NOMO-1 (cell line): ENCODE measurements at regions not wholly inside any gene's neighbourhood (a gene's known extent, or its start where the extent isn't known, plus 50 kb on each side); places are given as distances from the start of the nearest gene placed in this dataset.
A peak's percentile ranks its signal among the peaks of the same experiment; 100 is the strongest.
"Not testable (repeated sequence)": the region's sequence is repeated elsewhere in the genome, so short reads cannot be mapped to it uniquely, and the experiment has no call there.

Experiments used
- DNase-seq, 2 experiments: peaks; one replicate each; lab custom pipeline; 2025; ENCODE audit not compliant: unreplicated experiment in 2 of 2; lab: John Stamatoyannopoulos, UW

DNA sequence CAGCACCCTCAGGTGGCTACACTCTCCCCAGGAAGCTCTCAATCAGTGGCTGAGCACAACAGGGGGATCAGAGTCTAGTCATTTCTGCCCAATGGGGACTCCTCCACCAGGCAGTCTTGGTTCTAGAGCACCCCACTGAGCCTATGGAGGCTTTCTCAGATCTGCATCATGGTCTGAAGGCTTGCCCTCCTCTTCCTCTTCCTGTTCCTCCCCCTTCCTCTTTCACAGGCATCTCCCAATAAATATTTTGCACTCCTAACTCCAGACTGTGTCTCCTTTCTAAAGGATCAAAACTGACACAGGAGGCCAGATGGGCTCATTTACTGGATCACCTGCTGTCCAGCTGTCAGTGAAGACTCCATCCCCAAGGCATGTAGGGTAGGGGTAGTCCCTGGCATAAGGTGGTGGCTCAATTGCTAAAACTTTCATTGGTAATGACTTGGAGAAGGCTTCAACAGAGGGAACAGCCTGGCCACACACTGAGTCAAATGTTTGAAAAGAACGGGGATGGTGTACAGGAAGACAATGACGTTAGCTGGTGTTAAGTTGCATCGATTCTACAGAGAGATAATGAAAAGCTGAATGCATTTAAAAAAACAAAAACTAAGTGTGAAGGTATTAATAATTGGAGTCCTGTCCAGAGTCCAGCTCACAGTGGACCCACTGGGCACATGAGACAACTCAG, 84.2 kb upstream of the SLC2A1 start:
- DNase-seq = peak in 1 of 2 experiments; percentile 2

DNA sequence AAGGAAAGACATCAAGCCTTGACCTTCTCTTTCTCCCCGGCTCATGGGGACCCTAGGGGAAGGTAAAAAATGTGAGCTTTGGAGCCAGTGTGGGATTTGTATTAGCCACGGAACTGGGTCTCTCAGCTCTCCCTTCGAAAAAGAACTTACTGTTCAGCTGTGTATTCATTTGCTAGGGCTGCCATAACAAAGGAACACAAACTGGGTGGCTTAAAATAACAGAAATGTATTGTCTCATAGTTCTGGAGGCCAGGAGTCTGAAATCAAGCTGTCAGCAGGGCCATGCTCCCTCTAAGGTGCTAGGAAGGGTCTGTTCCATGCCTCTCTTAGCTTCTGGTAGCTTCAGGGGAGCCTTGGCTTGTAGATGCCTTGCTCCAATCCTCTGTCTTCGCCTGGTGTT, 83.5 kb upstream of the SLC2A1 start:
- no peak for DNase-seq

DNA sequence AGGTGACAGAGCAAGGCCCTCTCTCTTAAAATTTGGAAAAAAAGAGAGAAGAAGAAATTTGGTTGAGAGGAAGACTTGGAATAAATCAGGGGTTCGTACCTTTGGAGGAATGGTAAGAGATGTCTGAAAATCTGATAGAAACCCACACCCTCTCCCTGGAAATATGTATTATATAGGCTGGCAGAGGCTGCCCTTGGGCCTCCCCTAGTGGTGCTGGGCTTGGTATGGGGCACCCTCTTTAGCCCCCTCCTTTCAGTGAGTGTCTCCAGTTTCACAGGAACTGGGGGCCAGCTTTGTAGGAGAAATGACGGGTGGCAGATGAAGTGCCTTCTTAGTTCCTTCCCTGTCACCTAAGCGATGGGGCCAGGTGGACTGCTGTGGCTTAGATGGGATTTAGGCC, 82.9 kb upstream of the SLC2A1 start:
- no peak for DNase-seq

DNA sequence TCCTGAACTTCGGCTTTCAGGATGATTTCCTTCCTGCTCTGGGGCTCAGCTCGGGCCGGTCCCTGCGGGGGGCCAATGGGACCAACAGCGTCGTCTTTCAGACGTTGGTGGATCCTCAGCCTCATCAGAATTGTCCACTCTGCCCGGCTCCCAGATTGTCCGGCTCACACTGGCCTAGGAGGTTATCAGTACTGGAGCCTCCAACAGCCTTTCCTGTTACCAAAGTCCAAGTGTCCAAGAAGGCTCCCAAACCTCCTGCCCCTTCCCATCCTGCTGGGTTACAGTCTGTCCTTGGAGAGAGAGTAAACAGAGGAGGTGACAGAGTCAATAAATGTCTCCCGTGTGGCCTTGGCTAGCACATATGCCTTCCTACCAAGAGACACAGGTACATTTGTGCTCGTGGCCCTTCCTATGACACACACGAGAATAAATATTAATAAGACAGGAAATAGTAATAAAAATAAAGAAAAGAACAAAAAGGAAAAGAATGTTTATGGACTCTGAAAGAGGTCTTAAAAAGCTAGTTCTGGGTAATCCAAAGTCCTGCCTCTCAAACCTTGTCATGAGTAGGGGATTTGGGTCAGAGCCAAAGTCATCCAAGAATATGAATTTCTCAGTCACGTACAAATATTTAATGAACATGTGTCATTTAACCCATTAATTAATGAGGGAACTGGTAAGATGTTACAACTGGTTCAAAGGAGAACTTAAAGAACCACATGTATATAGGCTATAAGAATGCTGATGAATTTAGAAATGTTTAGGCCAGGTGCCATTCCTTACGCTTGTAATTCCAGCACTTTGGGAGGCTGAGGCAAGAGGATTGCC, 80.8 kb upstream of the SLC2A1 start:
- DNase-seq = no peak

DNA sequence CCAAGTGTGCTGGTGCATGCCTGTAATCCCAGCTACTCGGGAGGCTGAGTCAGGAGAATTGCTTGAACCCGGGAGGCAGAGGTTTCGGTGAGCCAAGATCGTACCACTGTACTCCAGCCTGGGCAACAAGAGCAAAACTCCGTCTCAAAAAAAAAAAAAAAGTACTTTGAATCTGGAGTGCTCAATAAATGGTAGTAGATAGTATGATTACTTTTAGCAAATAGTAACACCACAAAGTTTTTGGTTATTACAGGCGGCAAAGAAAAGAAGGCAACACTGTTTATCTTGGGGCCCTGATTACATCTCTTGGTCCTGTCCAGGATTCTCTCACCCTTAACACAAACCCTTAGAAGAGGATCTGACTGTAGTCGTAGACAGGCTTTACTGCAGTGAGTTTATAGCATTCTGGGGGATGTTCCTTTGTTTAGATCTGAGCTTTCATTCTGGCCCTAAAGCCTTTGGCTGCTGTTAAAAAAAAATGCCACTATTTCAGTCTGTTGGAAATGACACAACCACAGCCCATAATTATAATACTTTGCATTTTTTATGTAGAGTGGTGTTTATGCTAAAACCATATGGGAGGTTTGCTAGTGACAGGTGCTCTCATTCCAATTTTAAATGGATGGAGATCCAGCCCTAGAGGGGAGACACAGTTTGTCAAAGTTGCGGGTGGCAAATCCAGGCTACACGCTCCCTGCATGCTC, 79.7 kb upstream of the SLC2A1 start:
- DNase-seq = no peak

DNA sequence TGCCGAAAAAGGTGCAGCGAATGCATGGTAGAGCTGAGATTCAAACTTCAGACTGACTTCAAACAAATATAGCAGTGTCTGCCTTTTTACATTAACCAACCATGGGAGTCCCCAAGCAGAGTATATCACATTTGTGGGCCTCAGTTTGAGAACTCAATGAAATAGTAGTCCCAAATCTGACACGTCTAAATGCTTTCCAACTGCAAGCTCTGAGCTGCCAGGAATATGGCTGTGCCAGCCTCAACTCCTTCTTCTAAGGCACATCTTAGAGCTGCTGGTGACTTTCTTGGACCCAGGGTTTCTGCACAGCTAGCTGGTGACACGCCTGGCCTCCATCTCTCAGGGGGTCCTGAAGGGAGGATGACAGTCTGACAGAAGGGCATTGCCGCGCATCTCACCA, 78.8 kb upstream of the SLC2A1 start:
- no peak for DNase-seq

DNA sequence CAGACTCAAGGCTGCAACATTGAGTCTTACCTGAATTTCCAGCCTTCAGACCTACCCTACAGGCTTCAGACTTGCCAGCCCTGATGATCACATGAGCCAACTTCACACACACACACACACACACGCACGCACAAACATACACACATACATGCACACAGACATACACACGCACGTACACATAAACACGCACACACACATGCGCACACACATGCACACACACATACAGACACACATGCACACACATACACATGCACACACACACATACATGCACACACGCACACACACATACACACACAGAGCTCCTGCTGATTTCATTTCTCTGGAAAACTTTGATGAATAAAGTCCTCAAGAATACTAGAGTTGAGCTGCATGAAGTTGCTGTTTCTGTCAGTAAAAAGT, 78.3 kb upstream of the SLC2A1 start:
- no peak for DNase-seq

DNA sequence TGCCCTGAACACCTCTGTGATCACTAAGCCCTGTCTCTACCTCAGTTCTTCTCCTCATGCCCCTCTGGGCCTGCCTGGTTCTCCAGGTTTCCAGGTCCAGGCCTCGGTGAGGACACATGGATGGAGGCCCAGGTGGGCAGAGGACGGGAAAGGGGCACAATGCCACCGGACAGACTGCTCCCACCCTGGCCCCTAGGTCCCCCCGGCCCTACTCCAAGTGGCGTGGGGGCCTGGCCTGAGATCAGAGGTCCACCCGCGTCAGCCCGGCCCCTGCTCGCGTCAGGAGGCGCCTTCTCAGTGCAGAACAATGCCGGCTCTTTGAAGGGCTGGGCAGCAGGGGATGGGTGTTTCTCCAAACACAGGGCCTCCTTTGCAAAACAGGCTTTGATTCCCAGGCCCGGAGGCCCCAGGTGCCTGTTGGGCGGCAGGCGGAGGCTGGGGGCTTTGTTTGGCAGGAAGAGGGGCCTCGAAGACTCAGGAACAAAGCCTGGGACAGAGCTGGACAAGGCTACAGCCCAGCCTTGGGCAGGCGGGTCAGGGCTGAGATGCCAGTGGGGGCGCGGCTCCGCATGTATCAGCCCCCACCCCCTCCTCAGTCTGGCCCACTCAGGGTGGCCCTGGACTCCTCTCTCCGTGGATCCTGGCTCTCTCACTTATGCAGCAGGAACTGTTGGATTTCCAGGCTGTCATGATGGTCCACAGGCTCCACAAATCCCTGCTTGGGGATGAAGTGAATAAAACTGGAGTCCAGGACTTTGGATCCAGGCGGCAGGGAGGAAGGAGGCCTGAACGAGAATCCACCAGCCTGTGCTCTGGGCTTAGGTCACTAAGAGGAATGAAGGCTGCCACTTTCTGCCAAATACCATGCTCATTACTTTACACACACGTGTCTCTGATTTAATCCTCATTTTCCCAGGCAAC, 77.4 kb upstream of the SLC2A1 start:
- no peak for DNase-seq

DNA sequence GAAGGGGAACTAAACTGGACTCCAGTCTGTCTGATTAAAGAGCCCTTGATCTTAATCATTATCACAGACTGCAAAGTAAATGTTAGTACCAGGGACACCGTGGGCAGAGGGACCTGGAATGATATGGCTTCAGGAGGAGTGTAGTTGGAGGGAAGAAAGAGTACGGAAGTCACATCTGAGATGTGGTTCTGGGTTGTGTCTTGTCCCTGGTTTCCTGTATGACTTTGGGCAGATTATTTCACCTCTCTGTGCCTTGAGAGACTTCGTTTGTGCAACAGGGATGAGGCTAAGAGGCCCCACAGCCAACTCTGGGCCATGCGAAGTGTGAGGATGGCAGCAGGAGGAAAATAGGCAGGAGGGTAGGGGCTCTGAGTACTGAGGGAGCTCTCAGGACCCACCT, 76.1 kb upstream of the SLC2A1 start:
- DNase-seq = no peak

DNA sequence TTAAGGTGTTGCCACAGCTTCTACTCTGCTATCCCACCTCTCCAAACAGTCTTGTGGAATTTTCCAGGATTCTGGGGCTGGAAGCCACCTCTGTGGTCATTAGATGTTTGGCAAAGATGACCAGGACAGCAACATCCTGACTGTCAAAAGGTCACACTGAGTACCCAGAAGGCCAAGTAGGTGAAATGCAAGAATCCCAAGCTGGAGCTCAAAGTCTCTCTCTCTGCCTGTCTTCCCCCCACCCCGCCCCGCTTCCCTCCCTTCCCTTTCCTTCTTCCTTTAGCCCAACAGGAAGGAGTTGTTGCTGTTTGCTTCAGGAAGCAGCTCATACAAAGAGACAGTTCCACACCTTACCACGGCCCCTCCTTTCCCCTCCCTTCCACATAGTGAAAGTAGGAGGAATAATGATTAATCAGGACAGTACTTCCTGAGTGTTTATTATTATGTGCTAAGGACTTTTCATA, 75.6 kb upstream of the SLC2A1 start:
- DNase-seq = no peak

DNA sequence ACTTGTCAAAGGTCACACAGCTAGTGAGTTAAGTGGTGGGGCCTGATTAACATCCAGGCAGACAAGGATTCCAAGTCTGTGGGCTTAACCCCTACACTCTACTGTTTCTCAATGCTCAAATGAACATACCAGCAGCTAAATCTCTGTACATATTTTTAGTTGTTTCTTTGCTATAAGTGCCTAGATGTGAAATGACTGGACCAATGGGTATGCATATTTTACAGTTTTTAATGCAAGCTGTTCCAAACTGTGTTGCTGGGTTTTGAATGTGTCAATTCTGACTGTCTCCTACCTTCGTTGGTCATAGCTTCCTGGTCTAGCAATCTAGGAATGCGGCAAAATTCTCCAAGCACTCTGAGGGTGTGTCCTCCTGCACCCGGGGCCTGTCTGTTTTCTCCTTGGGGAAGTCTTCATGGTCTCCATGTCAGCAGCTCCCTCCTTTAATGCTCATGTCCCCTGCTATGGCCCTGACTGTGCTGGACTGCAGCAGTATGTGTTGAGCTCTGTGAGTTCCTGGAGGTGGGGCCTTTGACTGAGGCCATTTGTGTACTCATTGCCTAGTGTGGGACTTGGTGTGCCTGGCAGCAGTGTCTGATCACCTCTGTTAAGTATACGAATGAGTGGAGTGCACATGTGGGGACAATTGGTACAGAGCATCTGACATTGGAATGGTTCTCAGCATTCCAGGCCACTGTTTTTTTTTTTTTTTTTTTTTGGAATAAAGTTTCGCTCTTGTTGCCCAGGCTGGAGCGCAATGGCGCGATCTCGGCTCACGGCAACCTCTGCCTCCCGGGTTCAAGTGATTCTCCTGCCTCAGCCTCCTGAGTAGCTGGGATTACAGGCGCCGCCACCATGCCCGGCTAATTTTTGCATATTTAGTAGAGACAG, 72.9 kb upstream of the SLC2A1 start:
- no peak for DNase-seq

DNA sequence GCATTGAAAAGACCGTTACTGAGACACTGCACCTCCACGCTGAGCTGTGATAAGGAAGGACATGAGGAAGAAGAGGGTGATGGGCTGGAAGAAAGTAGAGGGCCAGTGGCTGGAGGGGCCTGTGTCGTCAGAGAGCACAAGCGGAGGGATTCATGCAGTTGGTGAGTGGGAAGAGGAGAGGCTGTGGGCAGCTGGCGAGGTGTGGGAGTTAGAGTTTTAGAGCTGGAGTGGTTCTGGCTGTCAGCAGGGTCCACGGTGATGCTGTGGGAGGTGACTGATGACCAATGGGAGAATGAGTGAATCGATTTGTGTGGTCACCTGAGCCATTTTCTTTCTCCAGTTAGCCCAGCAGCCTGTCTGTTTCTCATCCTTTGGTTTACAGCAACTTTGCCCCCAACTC, 66.2 kb upstream of the SLC2A1 start:
- no peak for DNase-seq

DNA sequence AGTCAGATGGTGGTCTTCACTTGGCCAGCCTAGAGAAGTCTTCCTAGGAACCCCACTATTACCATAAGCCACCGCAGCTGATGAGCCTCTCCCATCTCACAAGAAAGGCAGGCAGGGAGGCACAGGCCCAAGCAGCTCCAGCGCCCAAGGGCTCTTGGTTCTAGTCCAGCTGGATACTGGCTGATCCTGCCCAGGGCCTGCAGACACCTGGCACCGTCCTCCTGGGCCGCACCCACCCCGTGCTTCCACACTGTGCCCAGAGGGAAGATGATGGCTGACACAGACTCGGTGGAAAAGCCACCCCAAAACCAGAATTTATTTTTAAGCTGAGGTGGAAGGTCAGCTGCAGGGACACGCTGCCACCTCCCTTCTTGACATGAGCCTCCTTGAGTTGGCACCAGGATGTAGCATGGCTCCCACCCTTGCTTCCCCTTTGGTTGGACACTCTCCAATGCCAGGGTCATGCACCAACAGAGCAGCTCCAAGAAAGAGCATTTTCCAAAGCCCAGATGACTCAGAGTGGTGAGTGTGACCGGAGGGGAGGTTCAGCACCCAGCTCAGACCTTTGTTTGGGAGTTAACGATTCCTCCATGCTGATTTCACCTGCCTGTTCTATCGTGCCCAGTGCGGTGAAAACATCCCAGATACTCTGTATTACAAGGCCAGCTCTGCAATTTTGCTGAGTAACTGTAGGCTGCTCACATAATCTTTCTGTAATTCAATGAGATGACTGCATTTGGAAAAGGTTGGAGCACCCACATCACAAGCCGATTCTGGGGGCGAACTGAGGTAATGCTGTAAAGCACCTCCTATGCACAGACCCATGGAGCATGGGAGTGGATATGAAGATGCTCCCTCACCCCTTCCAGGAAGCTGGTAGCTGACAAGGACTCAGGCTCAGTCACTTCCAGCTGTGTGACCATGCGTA, 63.1 kb upstream of the SLC2A1 start:
- no peak for DNase-seq

DNA sequence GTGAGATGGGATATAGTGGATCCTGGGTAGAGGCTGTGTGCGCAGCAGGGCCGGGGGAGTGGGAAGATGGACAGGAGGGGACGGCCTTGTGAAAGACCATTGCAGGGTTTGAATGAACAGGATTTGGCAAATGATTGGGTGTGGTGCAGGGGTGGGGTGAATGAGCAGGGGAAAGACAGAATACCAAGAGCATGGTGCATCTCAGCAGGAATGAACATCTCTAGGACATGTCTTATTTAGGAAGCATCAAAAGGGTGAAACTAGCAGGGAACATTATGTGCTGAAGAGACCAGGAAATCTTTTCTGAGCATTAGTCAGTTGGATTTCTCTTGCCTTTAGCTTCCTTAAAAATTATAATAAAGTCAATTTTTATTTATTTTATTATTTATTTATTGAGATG, 60.6 kb upstream of the SLC2A1 start:
- no peak for DNase-seq

DNA sequence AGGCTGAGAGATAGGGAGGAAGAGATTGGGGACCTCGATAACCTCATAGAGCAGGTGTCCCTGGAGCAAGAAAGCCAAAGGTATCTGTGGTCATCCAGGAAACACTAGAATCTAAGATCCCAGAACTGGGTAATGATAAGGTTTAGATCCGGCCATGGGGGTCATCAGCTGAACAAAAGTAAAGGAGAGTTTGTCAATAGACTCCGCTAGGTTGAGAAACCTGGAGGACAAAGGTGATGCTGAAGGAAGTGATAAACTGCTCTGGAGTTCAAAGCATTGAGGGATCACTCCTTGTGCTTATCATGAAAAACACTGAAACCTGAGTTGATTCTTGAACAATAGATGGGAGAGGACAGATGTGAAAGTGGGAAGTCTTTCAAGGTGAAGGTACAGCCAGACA, 59.5 kb upstream of the SLC2A1 start:
- DNase-seq = no peak

DNA sequence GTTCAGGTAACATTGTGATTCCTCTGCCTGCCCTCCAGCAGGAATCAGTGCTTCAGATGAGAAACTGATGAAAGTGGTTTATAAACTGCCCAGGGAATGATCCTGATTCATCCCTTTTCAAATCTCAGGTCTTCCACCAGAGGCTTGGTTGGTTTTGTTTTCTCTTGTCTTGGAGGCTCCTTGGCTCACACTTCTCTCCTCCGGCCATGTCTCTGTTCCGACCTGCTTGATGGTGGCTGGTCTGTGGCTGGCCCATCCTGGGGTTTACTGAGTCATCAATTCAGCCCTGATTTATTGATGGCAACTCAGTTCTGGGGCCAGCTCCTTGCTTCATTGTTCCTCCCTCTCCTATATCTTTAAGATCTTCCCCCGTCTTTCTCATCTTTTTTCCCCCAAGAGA, 56.6 kb upstream of the SLC2A1 start:
- DNase-seq = no peak

DNA sequence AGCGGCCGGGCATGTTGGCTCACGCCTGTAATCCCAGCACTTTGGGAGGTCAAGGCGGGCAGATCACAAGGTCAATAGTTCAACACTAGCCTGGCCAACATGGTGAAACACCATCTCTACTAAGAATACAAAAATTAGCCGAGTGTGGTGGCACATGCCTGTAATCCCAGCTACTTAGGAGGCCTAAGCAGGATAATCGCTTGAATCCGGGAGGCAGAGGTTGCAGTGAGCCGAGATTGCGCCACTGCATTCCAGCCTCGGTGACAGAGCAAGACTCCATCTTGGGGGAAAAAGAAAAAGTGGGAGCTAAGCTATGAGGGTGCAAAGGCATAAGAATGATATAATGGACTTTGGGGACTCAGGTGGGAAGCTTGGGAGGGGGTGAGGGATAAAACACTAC, 55.9 kb upstream of the SLC2A1 start:
- DNase-seq = not testable (repeated sequence)

DNA sequence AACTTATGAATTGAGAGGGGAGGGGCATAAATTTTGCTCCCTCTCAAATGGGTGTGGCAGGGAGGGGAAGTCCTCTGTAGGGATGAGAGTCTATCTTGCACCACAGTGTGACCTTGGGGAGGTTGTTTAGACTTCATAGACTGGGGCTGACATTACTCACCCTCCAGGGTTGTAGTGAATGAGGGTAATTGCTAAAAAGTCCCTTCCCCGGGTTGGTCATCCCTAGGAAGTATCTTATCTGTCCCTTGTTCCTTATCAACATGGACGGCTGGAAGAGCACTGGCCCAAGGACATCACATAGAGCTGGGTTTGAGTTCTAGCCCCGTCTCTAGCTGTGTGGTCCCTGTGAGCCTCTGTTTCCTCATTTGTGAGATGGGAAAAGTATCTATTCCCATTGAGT, 52.4 kb upstream of the SLC2A1 start:
- DNase-seq = no peak

DNA sequence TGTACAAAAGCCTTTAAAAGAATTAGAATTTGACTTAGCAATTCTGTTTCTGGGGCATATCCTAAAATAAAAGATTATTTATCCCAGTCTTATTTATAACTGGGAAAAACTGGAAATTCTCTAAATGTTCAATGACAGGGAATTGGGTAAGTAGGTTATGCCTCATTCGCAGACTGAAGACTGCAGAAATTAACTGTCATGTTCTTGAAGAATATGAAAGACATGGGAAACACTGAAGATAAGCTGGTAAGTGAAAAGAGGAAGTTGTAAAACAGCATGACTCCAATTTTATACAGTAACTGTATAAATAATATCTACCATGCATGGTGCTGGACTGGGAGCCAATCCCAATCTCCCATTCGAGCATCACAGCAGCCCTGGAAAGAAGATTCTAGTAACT, 50.6 kb upstream of the SLC2A1 start:
- DNase-seq = peak in 1 of 2 experiments; percentile 79
